B cell (primary cell): ENCODE measurements at regions not wholly inside any gene's neighbourhood (a gene's known extent, or its start where the extent isn't known, plus 50 kb on each side); places are given as distances from the start of the nearest gene placed in this dataset.

ENCODE experiments used
- ATAC-seq: fragments of 200-7000 bp; cut with Tn5 transposase; one replicate; pipeline ENCODE4 v1.10.0; 2021; ENCODE audit warnings: low read depth, mild to moderate bottlenecking, moderate number of reproducible peaks, moderate library complexity
- CTCF ChIA-PET: fragments of 350-600 bp; sonication (Branson Sonifier 250); formaldehyde crosslinking; loops from one replicate; lab custom pipeline; 2021; ENCODE audit warnings: antibody characterized with exemption, inconsistent platforms; lab: Charles Lee
- POLR2A ChIA-PET: fragments of 350-600 bp; sonication (Branson Sonifier 250); formaldehyde crosslinking; loops from one replicate; lab custom pipeline; 2021; ENCODE audit warnings: antibody characterized with exemption; lab: Charles Lee
- DNase-seq: peaks from one replicate; pipeline ENCODE4 v3.0.0; 2013
- H2AFZ ChIP-seq: 2 replicates; pipeline ENCODE4 v1.6.1; 2012; ENCODE audit warnings: mild to moderate bottlenecking, low read depth, low read length; ENCODE audit not compliant: insufficient read depth, poor library complexity, severe bottlenecking
- H3K27ac ChIP-seq, 2 donors: 1 replicate in 1 of 2; 2 replicates in 1 of 2; pipeline ENCODE4 v1.5.1; 2012 to 2013; ENCODE audit warnings: low read length in 2 of 2, mild to moderate bottlenecking in 2 of 2, moderate library complexity in 1 of 2
- H3K27me3 ChIP-seq, 4 experiments: fragments of 200-600 bp in 1 of 4; sonication (generic) in 1 of 4; replicated peaks in 1 of 4; 1 replicate in 2 of 4; 2 replicates in 2 of 4; pipeline versions ENCODE4 v1.6.1 to v1.7.0; 2013 to 2016; ENCODE audit warnings: low read length in 3 of 4, mild to moderate bottlenecking in 2 of 4, mixed read lengths in 1 of 4, moderate library complexity in 1 of 4; ENCODE audit not compliant: insufficient read depth in 4 of 4, control insufficient read depth in 3 of 4; ENCODE audit errors: control extremely low read depth in 1 of 4
- H3K36me3 ChIP-seq, 2 experiments: replicated peaks in 1 of 2; 1 replicate in 1 of 2; 2 replicates in 1 of 2; pipeline versions ENCODE4 v1.6.1 to v1.7.1; 2013; ENCODE audit warnings: low read length in 1 of 2; ENCODE audit not compliant: insufficient read depth in 2 of 2, control insufficient read depth in 1 of 2; ENCODE audit errors: control extremely low read depth in 1 of 2, extremely low read depth in 1 of 2
- H3K4me1 ChIP-seq, 2 donors: fragments of 200-600 bp in 1 of 2; sonication (generic) in 1 of 2; 1 replicate in 1 of 2; 2 replicates in 1 of 2; pipeline versions ENCODE4 v1.5.1 to v1.6.1; 2013 to 2017; ENCODE audit warnings: low read length in 2 of 2; ENCODE audit not compliant: control insufficient read depth in 2 of 2, insufficient read depth in 2 of 2
- H3K4me2 ChIP-seq: replicated peaks from 2 replicates; pipeline ENCODE3; 2012; ENCODE audit warnings: mild to moderate bottlenecking, low read depth, low read length; ENCODE audit not compliant: poor library complexity, severe bottlenecking
- H3K4me3 ChIP-seq, 5 experiments: fragments of 200-600 bp in 1 of 5; sonication (generic) in 1 of 5; 1 replicate in 3 of 5; 2 replicates in 2 of 5; pipeline versions ENCODE4 v1.5.1 to v1.7.0; 2011 to 2016; ENCODE audit warnings: low read length in 4 of 5, mild to moderate bottlenecking in 4 of 5, low read depth in 2 of 5, control low read depth in 1 of 5, moderate library complexity in 1 of 5; ENCODE audit not compliant: insufficient read depth in 1 of 5; ENCODE audit errors: control extremely low read depth in 1 of 5, extremely low read depth in 1 of 5
- H3K79me2 ChIP-seq: fragments of 200-600 bp; sonication (generic); one replicate; pipeline ENCODE4 v1.6.0; 2016; ENCODE audit warnings: low read length; ENCODE audit not compliant: control insufficient read depth, insufficient read depth
- H3K9ac ChIP-seq: fragments of 200-600 bp; sonication (generic); 2 replicates; pipeline ENCODE4 v1.6.1; 2017; ENCODE audit warnings: mild to moderate bottlenecking, low read length, moderate library complexity
- H3K9me3 ChIP-seq, 3 donors: one replicate each; pipeline versions ENCODE4 v1.6.1 to v1.7.1; 2013; ENCODE audit warnings: low read length in 2 of 3; ENCODE audit not compliant: control insufficient read depth in 2 of 3, insufficient read depth in 1 of 3; ENCODE audit errors: control extremely low read depth in 1 of 3
- H4K20me1 ChIP-seq: 2 replicates; pipeline ENCODE4 v1.6.0; 2012; ENCODE audit warnings: mild to moderate bottlenecking, low read length; ENCODE audit not compliant: insufficient read depth, control insufficient read depth, poor library complexity, severe bottlenecking
- H3K27ac Mint-ChIP-seq: one replicate; pipeline ENCODE4 v1.8.0; 2021; ENCODE audit warnings: mixed read lengths
- H3K27me3 Mint-ChIP-seq: one replicate; pipeline ENCODE4 v1.8.0; 2021; ENCODE audit warnings: mixed read lengths
- H3K4me1 Mint-ChIP-seq: one replicate; pipeline ENCODE4 v1.8.0; 2021; ENCODE audit warnings: mixed read lengths
- H3K4me3 Mint-ChIP-seq: one replicate; pipeline ENCODE4 v1.8.0; 2021; ENCODE audit warnings: mixed read lengths
- H3K9me3 Mint-ChIP-seq: one replicate; pipeline ENCODE4 v1.8.0; 2022; ENCODE audit warnings: mixed read lengths; ENCODE audit not compliant: insufficient read depth
- EZH2 ChIP-seq: IDR thresholded peaks from 2 replicates; pipeline ENCODE4 v1.6.1; 2012; ENCODE audit warnings: borderline replicate concordance, low read depth, mild to moderate bottlenecking, moderate library complexity, low read length; ENCODE audit not compliant: insufficient read depth, poor library complexity, severe bottlenecking
- WGBS: methylation state at CpG from one replicate; pipeline ENCODE4 v1.1.5; 2013; ENCODE audit warnings: missing lambda C conversion rate; ENCODE audit not compliant: insufficient coverage; 5-methylcytosine and 5-hydroxymethylcytosine counted together
- intact Hi-C: fragments of 100-400 bp; cut with micrococcal nuclease; formaldehyde crosslinking; loops from one replicate; pipeline ENCODE4 v1.10.0; 2022
- TF ChIP-seq, protein P1 (sequence below): fragments of 200-600 bp; IDR thresholded peaks from one replicate; pipeline ENCODE4 v1.8.0; 2022; ENCODE audit warnings: antibody characterized with exemption, mild to moderate bottlenecking

DNA sequence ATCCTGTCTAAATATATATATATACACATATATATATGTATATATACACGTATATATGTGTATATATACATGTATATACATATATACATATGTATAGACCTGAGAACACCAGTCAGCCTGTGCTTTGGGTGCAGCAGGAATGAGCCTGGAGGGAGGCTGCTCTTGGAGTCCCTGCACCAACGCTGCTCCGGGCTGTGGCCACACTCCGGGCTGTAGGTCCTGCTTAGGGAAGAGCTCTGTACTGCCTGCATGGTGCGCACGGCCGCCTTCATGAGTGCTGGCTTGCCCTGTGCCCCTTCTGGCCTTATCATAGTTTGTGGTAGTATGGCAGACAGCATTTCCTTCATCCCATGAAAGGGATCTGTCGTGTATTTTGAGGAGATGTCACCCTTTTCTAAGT lies 360.9 kb downstream of the TDRD15 start:
- Mint-ChIP-seq H3K27ac (no peak overlapping the region), H3K9me3 (peaks cover 3% of the 10 kb centered on the region), H3K27me3 (no peaks in the 10 kb centered on the region), H3K4me1 (no peaks in the 10 kb centered on the region), H3K4me3 (no peak overlapping the region)
- Histone ChIP-seq H3K9me3 (peaks cover 0 to 3% (median 0%) of the 10 kb centered on the region in 3 donors), H3K4me2 (no peak overlapping the region), H3K36me3 (no peaks in the 10 kb centered on the region), H3K4me3 (no peak overlapping the region), H4K20me1 (no peaks in the 10 kb centered on the region), H3K27ac (no peak overlapping the region), H3K9ac (no peak overlapping the region), H3K27me3 (no peaks in the 10 kb centered on the region), H2AFZ (no peak overlapping the region), H3K79me2 (no peaks in the 10 kb centered on the region), H3K4me1 (no peaks in the 10 kb centered on the region)
- intact Hi-C loops: no loop called here
- ChIA-PET CTCF (no interaction called here), POLR2A (no interaction called here)
- DNase-seq: no peak
- TF ChIP-seq, protein P1, sequence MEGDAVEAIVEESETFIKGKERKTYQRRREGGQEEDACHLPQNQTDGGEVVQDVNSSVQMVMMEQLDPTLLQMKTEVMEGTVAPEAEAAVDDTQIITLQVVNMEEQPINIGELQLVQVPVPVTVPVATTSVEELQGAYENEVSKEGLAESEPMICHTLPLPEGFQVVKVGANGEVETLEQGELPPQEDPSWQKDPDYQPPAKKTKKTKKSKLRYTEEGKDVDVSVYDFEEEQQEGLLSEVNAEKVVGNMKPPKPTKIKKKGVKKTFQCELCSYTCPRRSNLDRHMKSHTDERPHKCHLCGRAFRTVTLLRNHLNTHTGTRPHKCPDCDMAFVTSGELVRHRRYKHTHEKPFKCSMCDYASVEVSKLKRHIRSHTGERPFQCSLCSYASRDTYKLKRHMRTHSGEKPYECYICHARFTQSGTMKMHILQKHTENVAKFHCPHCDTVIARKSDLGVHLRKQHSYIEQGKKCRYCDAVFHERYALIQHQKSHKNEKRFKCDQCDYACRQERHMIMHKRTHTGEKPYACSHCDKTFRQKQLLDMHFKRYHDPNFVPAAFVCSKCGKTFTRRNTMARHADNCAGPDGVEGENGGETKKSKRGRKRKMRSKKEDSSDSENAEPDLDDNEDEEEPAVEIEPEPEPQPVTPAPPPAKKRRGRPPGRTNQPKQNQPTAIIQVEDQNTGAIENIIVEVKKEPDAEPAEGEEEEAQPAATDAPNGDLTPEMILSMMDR: no peak
- TF ChIP-seq EZH2: no peak
- 95% methylated on average over 7 of the region's 8 CpGs for WGBS
- no peak for ATAC-seq

DNA sequence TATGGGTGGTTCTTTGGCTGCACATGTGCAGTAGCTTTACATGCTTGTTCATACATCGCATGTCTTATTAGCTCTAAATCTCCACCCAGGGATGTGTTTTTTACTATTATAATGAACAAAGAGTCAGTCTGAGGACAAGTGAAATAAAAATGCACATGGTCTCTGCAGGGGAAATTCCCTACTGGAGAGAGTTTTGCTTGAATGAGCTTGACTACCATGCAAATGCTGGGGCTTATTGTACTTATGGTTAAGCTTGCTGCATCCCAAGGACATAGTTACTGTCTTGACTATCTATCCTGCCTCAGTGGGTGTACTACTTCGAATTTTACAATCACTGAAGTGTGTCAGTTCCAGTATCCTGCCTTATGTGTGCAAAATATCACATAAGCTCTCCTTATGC lies 362.7 kb downstream of the TDRD15 start:
- no peaks in the 10 kb centered on the region for H4K20me1 ChIP-seq
- no peaks in the 10 kb centered on the region for H3K27me3 ChIP-seq
- TF ChIP-seq, protein P1: no peak
- no peak for TF ChIP-seq EZH2
- DNase-seq (no peak), ATAC-seq (no peak)
- no peak overlapping the region for H3K4me3 ChIP-seq
- H3K27ac ChIP-seq: no peak overlapping the region
- WGBS: 0% methylated on average over 1 of the region's 2 CpGs
- Mint-ChIP-seq H3K4me3 (no peak overlapping the region), H3K27me3 (no peaks in the 10 kb centered on the region), H3K4me1 (no peaks in the 10 kb centered on the region), H3K9me3 (peaks cover 3% of the 10 kb centered on the region), H3K27ac (no peak overlapping the region)
- H3K4me2 ChIP-seq: no peak overlapping the region
- no peaks in the 10 kb centered on the region for H3K36me3 ChIP-seq
- no peak overlapping the region for H3K9ac ChIP-seq
- ChIA-PET POLR2A (no interaction called here), CTCF (no interaction called here)
- no peak overlapping the region for H2AFZ ChIP-seq
- intact Hi-C loops: no loop called here
- H3K79me2 ChIP-seq: no peaks in the 10 kb centered on the region
- no peaks in the 10 kb centered on the region for H3K4me1 ChIP-seq
- H3K9me3 ChIP-seq: peaks cover 0 to 3% (median 0%) of the 10 kb centered on the region in 3 donors
